Astrocyte of the spinal cord (primary cell): ENCODE measurements at regions not wholly inside any gene's neighbourhood (a gene's known extent, or its start where the extent isn't known, plus 50 kb on each side); places are given as distances from the start of the nearest gene placed in this dataset.
"Not testable (repeated sequence)": the region's sequence is repeated elsewhere in the genome, so short reads cannot be mapped to it uniquely, and the experiment has no call there.

Experiments used
- DNase-seq: peaks from one replicate; pipeline ENCODE4 v3.0.0; 2011; ENCODE audit warnings: low read depth, low spot score
- H3K4me3 ChIP-seq: 2 replicates; pipeline ENCODE4 v1.5.1; 2011; ENCODE audit warnings: low read depth, mild to moderate bottlenecking, low read length, moderate library complexity
- in situ Hi-C: cut with HindIII; loops from 2 replicates; pipeline ENCODE4 v1.10.0; 2017; ENCODE audit warnings: low sequenced_read_pairs
- TF ChIP-seq, protein P1 (sequence below): IDR thresholded peaks from 2 replicates; pipeline ENCODE4 v1.5.1; 2012; ENCODE audit warnings: low read depth, mild to moderate bottlenecking, low read length, inconsistent platforms

DNA sequence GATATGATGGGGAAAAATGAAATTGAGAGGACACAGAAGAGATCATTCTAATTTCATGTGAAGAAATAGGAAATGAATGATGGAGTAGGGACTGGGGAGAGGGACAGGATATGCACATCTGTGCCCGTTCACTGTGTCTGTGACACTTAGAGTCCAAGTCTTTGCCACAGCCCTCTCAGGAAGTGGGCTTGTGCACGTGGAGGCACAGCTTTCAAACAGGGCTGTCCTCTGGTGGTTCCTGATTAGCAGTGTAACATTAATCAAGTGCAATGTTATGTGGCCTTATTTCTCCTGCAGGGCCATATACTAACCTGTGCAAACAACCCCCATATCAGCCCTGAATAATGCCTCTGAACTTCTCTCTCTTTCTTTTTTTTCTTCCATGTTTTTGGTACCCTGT, 312.2 kb upstream of the FAM98A start:
- no peak for DNase-seq
- TF ChIP-seq, protein P1, sequence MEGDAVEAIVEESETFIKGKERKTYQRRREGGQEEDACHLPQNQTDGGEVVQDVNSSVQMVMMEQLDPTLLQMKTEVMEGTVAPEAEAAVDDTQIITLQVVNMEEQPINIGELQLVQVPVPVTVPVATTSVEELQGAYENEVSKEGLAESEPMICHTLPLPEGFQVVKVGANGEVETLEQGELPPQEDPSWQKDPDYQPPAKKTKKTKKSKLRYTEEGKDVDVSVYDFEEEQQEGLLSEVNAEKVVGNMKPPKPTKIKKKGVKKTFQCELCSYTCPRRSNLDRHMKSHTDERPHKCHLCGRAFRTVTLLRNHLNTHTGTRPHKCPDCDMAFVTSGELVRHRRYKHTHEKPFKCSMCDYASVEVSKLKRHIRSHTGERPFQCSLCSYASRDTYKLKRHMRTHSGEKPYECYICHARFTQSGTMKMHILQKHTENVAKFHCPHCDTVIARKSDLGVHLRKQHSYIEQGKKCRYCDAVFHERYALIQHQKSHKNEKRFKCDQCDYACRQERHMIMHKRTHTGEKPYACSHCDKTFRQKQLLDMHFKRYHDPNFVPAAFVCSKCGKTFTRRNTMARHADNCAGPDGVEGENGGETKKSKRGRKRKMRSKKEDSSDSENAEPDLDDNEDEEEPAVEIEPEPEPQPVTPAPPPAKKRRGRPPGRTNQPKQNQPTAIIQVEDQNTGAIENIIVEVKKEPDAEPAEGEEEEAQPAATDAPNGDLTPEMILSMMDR: no peak
- no peak overlapping the region for H3K4me3 ChIP-seq
- in situ Hi-C loops: no loop called here

DNA sequence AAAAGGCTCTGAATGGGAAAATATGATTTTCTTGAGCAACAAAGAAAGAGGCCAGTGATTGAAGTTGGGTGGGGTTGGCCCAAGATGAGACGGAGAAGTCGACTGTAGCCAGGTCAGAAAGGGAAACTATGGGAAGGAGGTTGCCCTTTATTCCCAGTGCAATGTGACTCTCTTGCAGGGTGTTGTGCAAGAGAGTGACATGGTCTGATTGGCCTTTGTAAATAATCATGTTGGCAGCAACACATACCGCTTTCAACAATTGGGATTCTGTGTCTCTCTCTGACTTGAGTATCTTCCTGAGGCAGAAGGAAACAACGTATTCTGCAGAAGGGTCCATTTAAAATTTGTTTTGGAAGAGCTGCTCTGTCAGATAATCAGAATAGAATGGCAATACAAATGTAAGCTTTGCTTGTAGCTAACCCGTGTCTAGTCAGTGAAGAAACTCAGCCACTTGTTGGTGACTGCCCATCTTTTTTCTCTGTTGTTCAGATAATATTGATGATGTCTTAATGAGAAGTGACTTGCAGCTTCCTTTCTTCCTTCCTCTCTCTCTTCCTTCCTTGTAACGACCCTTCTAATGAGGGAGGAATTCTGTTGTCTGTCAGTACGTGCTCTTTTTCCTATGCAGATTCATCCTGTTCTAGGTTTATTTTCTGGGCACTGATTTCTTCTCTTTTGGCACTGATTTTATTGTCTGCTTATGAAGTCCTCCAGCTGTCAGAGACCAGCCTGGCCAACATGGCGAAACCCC, 311.0 kb upstream of the FAM98A start:
- no peak for DNase-seq
- in situ Hi-C loops: no loop called here
- TF ChIP-seq, protein P1: no peak
- no peak overlapping the region for H3K4me3 ChIP-seq

DNA sequence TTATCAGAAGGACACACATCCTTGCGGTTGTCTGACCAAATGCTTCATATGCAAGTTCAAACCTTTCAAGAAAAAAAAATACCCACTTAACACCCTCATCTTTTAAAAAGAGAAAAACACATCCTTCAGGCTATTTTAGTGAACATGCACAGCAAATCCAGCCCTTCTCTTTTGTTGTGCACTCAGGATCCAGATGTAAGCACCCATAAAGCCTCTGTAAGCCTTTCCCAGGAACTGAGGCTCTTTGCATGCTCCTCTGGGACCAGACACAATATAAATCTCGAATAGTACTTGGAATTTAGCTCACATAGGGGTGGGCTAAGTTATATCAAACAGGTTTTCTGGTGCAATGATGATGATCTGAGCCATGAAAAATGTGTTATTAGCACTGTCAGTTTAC, 308.8 kb upstream of the FAM98A start:
- TF ChIP-seq, protein P1: no peak
- in situ Hi-C loops: no loop called here
- H3K4me3 ChIP-seq: no peak overlapping the region
- no peak for DNase-seq

DNA sequence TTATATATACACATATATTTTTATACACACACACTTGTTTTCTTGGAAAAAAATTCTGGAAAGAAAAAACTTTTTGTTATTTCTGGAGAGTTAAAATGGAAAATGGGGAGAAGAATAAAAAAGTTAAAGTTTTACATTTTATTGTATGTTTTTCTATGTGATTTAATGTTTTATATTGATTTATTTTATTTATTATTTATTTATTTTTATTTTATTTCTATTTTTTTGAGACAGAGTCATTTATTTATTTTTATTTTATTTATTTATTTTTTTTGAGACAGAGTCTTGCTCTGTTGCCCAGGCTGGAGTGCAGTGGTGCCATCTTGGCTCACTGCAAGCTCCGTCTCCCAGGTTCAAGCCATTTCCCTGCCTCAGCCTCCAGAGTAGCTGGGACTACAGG, 307.0 kb upstream of the FAM98A start:
- DNase-seq, H3K4me3 ChIP-seq, in situ Hi-C loops: not testable (repeated sequence)

DNA sequence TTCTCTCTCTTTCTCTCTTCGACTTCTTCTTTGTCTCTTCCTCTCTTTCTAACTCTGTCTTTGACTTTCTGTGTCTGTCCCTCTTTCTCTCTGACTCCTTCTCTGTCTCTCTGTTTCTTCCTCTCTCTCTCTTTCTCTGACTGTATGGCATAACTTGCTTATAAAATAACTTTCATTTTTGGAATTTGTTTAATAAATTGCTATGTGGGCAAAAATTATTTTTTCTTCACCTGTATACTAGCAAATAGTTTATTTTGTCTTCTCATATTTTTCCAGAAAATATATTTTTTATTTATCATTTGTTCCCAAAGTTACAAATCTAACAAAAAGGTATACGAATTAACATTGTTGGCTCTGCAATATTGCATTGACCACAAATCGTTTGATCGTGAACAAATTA, 305.7 kb upstream of the FAM98A start:
- no peak overlapping the region for H3K4me3 ChIP-seq
- TF ChIP-seq, protein P1: no peak
- DNase-seq: no peak
- in situ Hi-C loops: no loop called here

DNA sequence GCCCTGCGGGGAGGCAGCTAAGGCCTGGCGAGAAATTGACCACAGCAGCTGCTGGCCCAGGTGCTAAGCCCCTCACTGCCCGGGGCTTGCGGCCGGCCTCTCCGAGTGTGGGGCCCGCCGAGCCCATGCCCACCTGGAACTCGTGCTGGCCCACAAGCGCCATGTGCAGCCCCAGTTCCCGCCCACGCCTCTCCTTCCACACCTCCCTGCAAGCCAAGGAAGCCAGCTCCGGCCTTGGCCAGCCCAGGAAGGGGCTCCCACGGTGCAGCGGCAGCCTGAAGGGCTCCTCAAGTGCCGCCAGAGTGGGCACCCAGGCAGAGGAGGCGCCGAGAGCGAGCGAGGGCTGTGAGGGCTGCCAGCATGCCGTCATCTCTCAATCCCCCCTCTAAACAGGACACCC, 304.6 kb upstream of the FAM98A start:
- in situ Hi-C loops: no loop called here
- no peak for DNase-seq
- TF ChIP-seq, protein P1: no peak
- no peak overlapping the region for H3K4me3 ChIP-seq

DNA sequence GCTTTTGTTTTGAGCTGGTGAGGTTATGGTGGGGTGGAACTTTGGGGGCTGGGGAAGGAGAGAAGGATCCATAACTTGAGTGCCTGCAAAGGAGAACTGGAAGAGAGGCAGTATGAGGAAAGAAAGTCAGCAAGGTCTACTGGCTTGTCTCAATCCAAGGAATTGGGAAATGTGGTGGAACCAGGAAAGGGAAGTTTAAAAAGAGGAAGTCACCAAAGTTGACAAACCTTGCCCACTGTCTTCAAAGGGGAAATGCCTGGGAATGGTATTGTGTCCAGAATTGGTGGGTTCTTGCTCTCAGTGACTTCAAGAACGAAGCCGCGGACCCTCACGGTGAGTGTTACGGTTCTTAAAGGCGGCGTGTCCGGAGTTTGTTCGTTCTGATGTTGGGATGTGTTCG, 304.1 kb upstream of the FAM98A start:
- TF ChIP-seq, protein P1: no peak
- DNase-seq: no peak
- H3K4me3 ChIP-seq: no peak overlapping the region
- in situ Hi-C loops: no loop called here
